ENCODE measurements at regions not wholly inside any gene's neighbourhood (a gene's known extent, or its start where the extent isn't known, plus 50 kb on each side); places are given as distances from the start of the nearest gene placed in this dataset.
"Not testable (repeated sequence)": the region's sequence is repeated elsewhere in the genome, so short reads cannot be mapped to it uniquely, and the experiment has no call there.

DNA sequence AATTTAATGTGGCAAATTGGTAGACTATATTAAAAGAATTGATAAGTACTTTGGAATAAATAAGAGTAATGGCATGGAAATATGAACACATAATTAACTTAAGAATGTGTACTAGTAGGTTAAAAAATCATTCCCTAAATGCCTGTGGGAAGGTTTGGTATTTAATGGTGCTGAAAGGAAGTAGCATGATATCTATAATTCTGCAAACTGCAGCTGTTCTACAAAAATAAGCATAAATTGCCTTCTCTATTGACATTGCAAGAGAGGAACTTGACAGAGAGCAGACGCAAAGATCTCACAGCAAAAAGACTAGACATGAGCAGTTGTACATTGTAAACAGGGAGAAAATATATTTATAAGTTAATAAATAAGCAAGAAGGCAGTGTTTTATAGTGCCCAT is 752.5 kb upstream of the PCDH10 start:
- no peak overlapping the region for H3K4me3 ChIP-seq (ENCODE audit: low read depth, poor library complexity, severe bottlenecking)
- intact Hi-C loops (cut with DNase I; ENCODE audit: low total_unique reads): no loop called here
- no peak for TF ChIP-seq POLR2A (IDR thresholded peaks at IDR 0.05)
- TF ChIP-seq, protein P1, sequence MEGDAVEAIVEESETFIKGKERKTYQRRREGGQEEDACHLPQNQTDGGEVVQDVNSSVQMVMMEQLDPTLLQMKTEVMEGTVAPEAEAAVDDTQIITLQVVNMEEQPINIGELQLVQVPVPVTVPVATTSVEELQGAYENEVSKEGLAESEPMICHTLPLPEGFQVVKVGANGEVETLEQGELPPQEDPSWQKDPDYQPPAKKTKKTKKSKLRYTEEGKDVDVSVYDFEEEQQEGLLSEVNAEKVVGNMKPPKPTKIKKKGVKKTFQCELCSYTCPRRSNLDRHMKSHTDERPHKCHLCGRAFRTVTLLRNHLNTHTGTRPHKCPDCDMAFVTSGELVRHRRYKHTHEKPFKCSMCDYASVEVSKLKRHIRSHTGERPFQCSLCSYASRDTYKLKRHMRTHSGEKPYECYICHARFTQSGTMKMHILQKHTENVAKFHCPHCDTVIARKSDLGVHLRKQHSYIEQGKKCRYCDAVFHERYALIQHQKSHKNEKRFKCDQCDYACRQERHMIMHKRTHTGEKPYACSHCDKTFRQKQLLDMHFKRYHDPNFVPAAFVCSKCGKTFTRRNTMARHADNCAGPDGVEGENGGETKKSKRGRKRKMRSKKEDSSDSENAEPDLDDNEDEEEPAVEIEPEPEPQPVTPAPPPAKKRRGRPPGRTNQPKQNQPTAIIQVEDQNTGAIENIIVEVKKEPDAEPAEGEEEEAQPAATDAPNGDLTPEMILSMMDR (IDR thresholded peaks at IDR 0.05): no peak
- WGBS, 2 donors: 61 to 72% methylated on average over 1 of the region's 1 CpG
- DNase-seq (ENCODE audit: low spot score in 2 of 2): no peak

DNA sequence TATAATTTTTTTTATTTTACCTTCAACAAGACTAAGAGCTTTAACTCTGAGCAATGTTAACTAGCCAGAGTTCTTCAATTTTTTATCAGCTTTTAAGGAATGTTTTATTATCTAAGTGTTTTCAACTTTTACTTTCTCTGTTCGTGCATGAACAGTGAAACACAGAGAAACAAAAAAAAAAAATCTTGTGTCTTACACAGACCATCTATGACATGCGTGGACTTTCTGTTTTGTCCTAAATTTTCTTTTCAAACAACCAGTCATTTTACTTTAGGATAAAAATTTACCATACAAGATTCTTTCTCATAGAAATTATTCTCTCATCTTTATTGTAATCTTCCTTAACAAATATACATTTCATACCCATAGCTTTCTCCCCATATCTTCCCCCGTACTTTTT is 731.9 kb upstream of the PCDH10 start:
- DNase-seq (ENCODE audit: low spot score in 2 of 2): no peak
- 64 to 86% methylated on average over 3 of the region's 3 CpGs for WGBS, 2 donors
- TF ChIP-seq POLR2A (IDR thresholded peaks at IDR 0.05): no peak
- TF ChIP-seq, protein P1 (IDR thresholded peaks at IDR 0.05): no peak

GRCh38 chr4:132427125-132427524 is 722.0 kb upstream of the PCDH10 start:
- no peak for DNase-seq (ENCODE audit: low spot score in 2 of 2)
- H3K4me3 ChIP-seq (ENCODE audit: low read depth, poor library complexity, severe bottlenecking): no peak overlapping the region
- intact Hi-C loops (cut with DNase I; ENCODE audit: low total_unique reads): no loop called here
- TF ChIP-seq, protein P1 (IDR thresholded peaks at IDR 0.05): no peak
- TF ChIP-seq POLR2A (IDR thresholded peaks at IDR 0.05): no peak
- 85 to 90% methylated on average over 3 of the region's 3 CpGs for WGBS, 2 donors

More for the DNA sequence above, 731.9 kb upstream of the PCDH10 start:
- H3K4me3 ChIP-seq (ENCODE audit: low read depth, poor library complexity, severe bottlenecking): no peak overlapping the region
- intact Hi-C loops (cut with DNase I; ENCODE audit: low total_unique reads): no loop called here

DNA sequence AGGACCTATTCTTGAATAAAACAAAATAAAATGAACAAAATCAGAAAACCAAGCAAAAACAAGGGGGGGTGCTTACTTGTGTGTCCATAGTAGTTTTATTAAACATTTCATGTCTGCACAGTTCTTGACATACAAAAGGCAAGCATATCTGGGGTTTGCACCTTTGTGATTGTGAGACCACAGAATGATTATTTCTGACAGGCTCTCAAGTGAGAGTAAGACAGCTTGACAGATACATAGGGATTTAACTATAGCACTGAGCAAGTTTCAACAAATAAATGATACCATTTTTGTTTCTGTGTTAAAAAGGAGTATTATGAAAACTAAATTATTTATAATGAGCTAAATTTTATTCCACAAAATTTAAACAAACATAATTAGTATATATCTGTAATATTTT is 712.0 kb upstream of the PCDH10 start:
- DNase-seq (ENCODE audit: low spot score in 2 of 2): no peak
- H3K4me3 ChIP-seq (ENCODE audit: low read depth, poor library complexity, severe bottlenecking): no peak overlapping the region
- intact Hi-C loops (cut with DNase I; ENCODE audit: low total_unique reads): no loop called here
- TF ChIP-seq POLR2A (IDR thresholded peaks at IDR 0.05): no peak
- TF ChIP-seq, protein P1 (IDR thresholded peaks at IDR 0.05): no peak

- intact Hi-C loops (cut with DNase I; ENCODE audit: low total_unique reads): no loop called here
- H3K4me3 ChIP-seq (ENCODE audit: low read depth, poor library complexity, severe bottlenecking): no peak overlapping the region
- 77 to 78% methylated on average over 3 of the region's 3 CpGs for whole genome bisulfite sequencing, 2 donors
- no peak for DNase-seq (ENCODE audit: low spot score in 2 of 2)
- TF ChIP-seq POLR2A (IDR thresholded peaks at IDR 0.05): no peak
- TF ChIP-seq, protein P1 (IDR thresholded peaks at IDR 0.05): no peak
These were observed 703.7 kb upstream of the PCDH10 start for GRCh38 chr4:132445386-132445785.

DNA sequence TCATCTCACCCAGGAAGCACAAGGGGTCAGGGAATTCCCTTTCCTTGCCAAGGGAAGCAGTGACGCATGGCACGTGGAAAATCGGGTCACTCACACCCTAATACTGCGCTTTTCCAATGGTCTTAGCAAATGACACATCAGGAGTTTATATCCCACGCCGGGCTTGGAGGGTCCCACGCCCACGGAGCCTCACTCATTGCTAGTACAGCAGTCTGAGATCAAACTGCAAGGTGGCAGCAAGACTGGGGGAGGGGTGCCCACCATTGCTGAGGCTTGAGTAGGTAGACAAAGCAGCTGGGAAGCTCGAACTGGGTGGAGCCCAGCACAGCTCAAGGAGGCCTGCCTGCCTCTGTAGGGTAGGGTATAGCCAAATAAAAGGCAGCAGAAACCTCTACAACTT is 691.1 kb upstream of the PCDH10 start:
- intact Hi-C loops (cut with DNase I; ENCODE audit: low total_unique reads); DNase-seq (ENCODE audit: low spot score in 2 of 2): not testable (repeated sequence)

More for the DNA sequence above, 691.1 kb upstream of the PCDH10 start:
- WGBS, 2 donors: 88 to 90% methylated on average over 9 of the region's 9 CpGs
- not testable (repeated sequence) for H3K4me3 ChIP-seq (ENCODE audit: low read depth, poor library complexity, severe bottlenecking)

Measured in lower leg skin (tissue), 4 donors.